OCI-LY1 (cell line): ENCODE measurements at regions not wholly inside any gene's neighbourhood (a gene's known extent, or its start where the extent isn't known, plus 50 kb on each side); places are given as distances from the start of the nearest gene placed in this dataset.

Source experiments
- CTCF ChIP-seq: fragments of 200-600 bp; sonication (generic), shearing (Covaris generic); IDR thresholded peaks from 2 replicates; pipeline ENCODE4 v1.5.1; 2017; ENCODE audit warnings: mild to moderate bottlenecking, antibody characterized with exemption, low read length, moderate library complexity, mixed read lengths
- EZH2 ChIP-seq: fragments of 200-600 bp; sonication (generic), shearing (Covaris generic); IDR thresholded peaks from 2 replicates; pipeline ENCODE4 v1.8.0; 2017; ENCODE audit warnings: borderline replicate concordance, mixed run types, mild to moderate bottlenecking, antibody characterized with exemption, low read length, moderate library complexity, mixed read lengths

- TF ChIP-seq CTCF (no peak), EZH2 (no peak)
Observed at GRCh38 chr9:129486756-129487657, 133.9 kb downstream of the C9orf50 start.
